Adipocyte (in vitro differentiated cells): ENCODE measurements at regions not wholly inside any gene's neighbourhood (a gene's known extent, or its start where the extent isn't known, plus 50 kb on each side); places are given as distances from the start of the nearest gene placed in this dataset.

ENCODE experiments used
- DNase-seq: peaks from one replicate; pipeline ENCODE4 v3.0.0-alpha.2; 2015; ENCODE audit warnings: low read depth
- H3K27me3 ChIP-seq: replicated peaks from 2 replicates; pipeline ENCODE4 v1.7.0; 2013; ENCODE audit warnings: mild to moderate bottlenecking, low read length, moderate library complexity; ENCODE audit not compliant: control insufficient read depth, insufficient read depth
- H3K36me3 ChIP-seq: 2 replicates; pipeline ENCODE4 v1.7.0; 2013; ENCODE audit warnings: low read length, mild to moderate bottlenecking, moderate library complexity; ENCODE audit not compliant: control insufficient read depth, insufficient read depth, severe bottlenecking
- H3K4me1 ChIP-seq: 2 replicates; pipeline ENCODE4 v1.7.0; 2013; ENCODE audit warnings: mild to moderate bottlenecking, low read length, moderate library complexity; ENCODE audit not compliant: control insufficient read depth, insufficient read depth
- H3K4me3 ChIP-seq: 2 replicates; pipeline ENCODE4 v1.7.0; 2013; ENCODE audit warnings: mild to moderate bottlenecking, low read length, moderate library complexity
- H3K9ac ChIP-seq: 2 replicates; pipeline ENCODE4 v1.7.0; 2013; ENCODE audit warnings: mild to moderate bottlenecking, low read length, moderate library complexity
- H3K9me3 ChIP-seq: 2 replicates; pipeline ENCODE4 v1.7.0; 2013; ENCODE audit warnings: mild to moderate bottlenecking, low read length, moderate library complexity; ENCODE audit not compliant: control insufficient read depth

- DNase-seq = no peak
- no peaks in the 10 kb centered on the region for H3K27me3 ChIP-seq
- H3K9ac ChIP-seq = no peak overlapping the region
- H3K9me3 ChIP-seq = no peaks in the 10 kb centered on the region
- H3K36me3 ChIP-seq = no peaks in the 10 kb centered on the region
- no peaks in the 10 kb centered on the region for H3K4me1 ChIP-seq
- no peak overlapping the region for H3K4me3 ChIP-seq
Observed at GRCh38 chr16:6929868-6930267, 402.8 kb upstream of the RBFOX1 start.

DNA sequence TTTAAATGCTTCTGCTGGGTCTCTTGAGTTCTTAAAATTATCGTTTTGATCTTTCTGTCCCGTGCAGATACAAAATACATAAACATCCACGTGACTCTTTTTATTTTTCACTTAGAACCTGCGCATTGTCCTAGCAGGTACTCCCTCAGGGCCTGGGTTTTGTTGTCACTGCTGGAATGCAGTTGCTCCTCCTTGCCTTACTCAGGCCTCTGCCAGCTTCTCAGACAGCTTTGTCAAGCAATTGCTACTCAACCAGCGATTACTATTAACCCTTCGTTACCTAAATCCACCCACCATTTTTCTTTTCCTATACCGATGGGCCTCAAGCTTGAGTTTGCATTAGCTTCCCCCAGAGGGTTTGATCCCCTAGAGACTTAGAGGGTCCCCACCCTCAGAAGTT is 405.9 kb upstream of the RBFOX1 start:
- H3K4me1 ChIP-seq = no peaks in the 10 kb centered on the region
- no peak overlapping the region for H3K4me3 ChIP-seq
- H3K36me3 ChIP-seq = no peaks in the 10 kb centered on the region
- no peak for DNase-seq
- H3K9ac ChIP-seq = no peak overlapping the region
- no peaks in the 10 kb centered on the region for H3K27me3 ChIP-seq
- no peaks in the 10 kb centered on the region for H3K9me3 ChIP-seq

GRCh38 chr16:6926341-6926740 is 406.3 kb upstream of the RBFOX1 start:
- no peaks in the 10 kb centered on the region for H3K27me3 ChIP-seq
- no peak overlapping the region for H3K9ac ChIP-seq
- H3K4me1 ChIP-seq = no peaks in the 10 kb centered on the region
- H3K36me3 ChIP-seq = no peaks in the 10 kb centered on the region
- H3K4me3 ChIP-seq = no peak overlapping the region
- no peak for DNase-seq
- H3K9me3 ChIP-seq = no peaks in the 10 kb centered on the region

DNA sequence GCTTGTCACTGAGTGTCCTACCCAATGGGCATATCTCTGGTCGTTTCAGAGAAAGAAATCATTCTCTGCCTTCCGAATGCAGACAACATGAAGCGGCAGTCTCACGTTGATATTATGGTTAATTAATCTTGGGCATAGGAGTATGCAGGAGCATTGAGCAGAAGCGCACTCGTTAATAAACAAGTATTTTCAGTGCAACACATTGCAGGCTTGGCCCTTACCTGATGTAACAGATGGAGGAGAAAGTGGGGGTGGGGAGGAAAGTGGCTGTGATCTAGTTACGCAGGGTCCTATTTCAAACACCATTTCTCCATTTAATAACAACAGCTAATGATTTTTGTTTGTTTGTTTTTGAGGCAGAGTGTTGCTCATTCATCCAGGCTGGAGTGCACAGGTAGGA is 414.0 kb upstream of the RBFOX1 start:
- H3K36me3 ChIP-seq = no peaks in the 10 kb centered on the region
- no peak overlapping the region for H3K4me3 ChIP-seq
- H3K9me3 ChIP-seq = peaks cover 6% of the 10 kb centered on the region
- no peaks in the 10 kb centered on the region for H3K4me1 ChIP-seq
- DNase-seq = no peak
- no peak overlapping the region for H3K9ac ChIP-seq
- no peaks in the 10 kb centered on the region for H3K27me3 ChIP-seq

DNA sequence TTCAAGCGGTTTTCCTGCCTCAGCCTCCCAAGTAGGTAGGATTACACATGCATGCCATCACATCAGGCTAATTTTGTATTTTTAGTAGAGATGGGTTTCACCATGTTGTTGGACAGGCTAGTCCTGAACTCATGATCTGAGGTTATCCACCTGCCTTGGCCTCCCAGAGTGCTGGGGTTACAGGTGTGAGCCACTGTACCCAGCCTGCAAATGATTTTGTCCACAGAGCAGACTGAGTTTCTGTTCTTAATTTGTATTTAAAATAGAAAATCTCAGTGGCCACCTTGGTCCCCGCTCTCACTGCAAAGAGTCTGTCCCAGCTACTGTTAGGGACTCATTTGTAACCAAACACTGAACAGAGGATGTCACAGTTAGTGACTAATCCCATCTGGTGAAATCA is 415.7 kb upstream of the RBFOX1 start:
- peaks cover 6% of the 10 kb centered on the region for H3K9me3 ChIP-seq
- H3K27me3 ChIP-seq = no peaks in the 10 kb centered on the region
- H3K4me3 ChIP-seq = no peak overlapping the region
- no peak overlapping the region for H3K9ac ChIP-seq
- no peaks in the 10 kb centered on the region for H3K36me3 ChIP-seq
- DNase-seq = no peak
- H3K4me1 ChIP-seq = no peaks in the 10 kb centered on the region

DNA sequence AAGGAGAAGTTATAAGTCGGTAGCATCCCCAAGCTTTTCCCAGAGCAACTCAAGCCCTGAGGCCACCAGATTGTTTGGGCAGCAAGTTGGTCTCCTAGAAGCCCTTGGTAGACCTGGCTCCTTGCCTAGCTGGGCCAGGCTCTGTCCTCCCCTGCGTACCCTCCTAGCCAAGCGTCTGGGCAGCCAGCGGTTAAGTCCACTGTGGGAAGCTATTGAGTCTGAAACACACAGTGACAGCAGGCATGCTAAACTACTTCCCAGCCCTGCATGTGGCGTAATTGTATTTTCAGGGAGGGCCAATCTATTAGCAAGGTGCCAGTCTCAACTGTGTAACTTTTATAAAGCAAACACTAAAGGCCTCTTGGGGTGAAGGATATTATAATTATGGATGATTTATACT is 419.1 kb upstream of the RBFOX1 start:
- H3K36me3 ChIP-seq = no peaks in the 10 kb centered on the region
- no peak overlapping the region for H3K9ac ChIP-seq
- H3K9me3 ChIP-seq = peaks cover 2% of the 10 kb centered on the region
- DNase-seq = no peak
- H3K27me3 ChIP-seq = no peaks in the 10 kb centered on the region
- no peak overlapping the region for H3K4me3 ChIP-seq
- no peaks in the 10 kb centered on the region for H3K4me1 ChIP-seq

- H3K36me3 ChIP-seq = no peaks in the 10 kb centered on the region
- no peaks in the 10 kb centered on the region for H3K4me1 ChIP-seq
- no peak for DNase-seq
- no peak overlapping the region for H3K4me3 ChIP-seq
- no peak overlapping the region for H3K9ac ChIP-seq
- H3K9me3 ChIP-seq = no peaks in the 10 kb centered on the region
- no peaks in the 10 kb centered on the region for H3K27me3 ChIP-seq
Observed at GRCh38 chr16:6910301-6910700, 422.3 kb upstream of the RBFOX1 start.

GRCh38 chr16:6905601-6906000 is 427.0 kb upstream of the RBFOX1 start:
- Histone ChIP-seq H3K4me3 (no peak overlapping the region), H3K9ac (no peak overlapping the region), H3K4me1 (no peaks in the 10 kb centered on the region), H3K36me3 (no peaks in the 10 kb centered on the region), H3K9me3 (peaks cover 6% of the 10 kb centered on the region), H3K27me3 (no peaks in the 10 kb centered on the region)
- DNase-seq = no peak

GRCh38 chr16:6903671-6904070 is 429.0 kb upstream of the RBFOX1 start:
- Histone ChIP-seq H3K27me3 (no peaks in the 10 kb centered on the region), H3K9ac (no peak overlapping the region), H3K4me1 (no peaks in the 10 kb centered on the region), H3K9me3 (peaks cover 6% of the 10 kb centered on the region), H3K4me3 (no peak overlapping the region), H3K36me3 (no peaks in the 10 kb centered on the region)
- no peak for DNase-seq

GRCh38 chr16:6898896-6899295 is 433.7 kb upstream of the RBFOX1 start:
- no peaks in the 10 kb centered on the region for H3K36me3 ChIP-seq
- H3K27me3 ChIP-seq = no peaks in the 10 kb centered on the region
- peaks cover 6% of the 10 kb centered on the region for H3K9me3 ChIP-seq
- H3K4me3 ChIP-seq = no peak overlapping the region
- no peak overlapping the region for H3K9ac ChIP-seq
- no peak for DNase-seq
- H3K4me1 ChIP-seq = no peaks in the 10 kb centered on the region

- H3K4me3 ChIP-seq = no peak overlapping the region
- no peaks in the 10 kb centered on the region for H3K4me1 ChIP-seq
- H3K36me3 ChIP-seq = no peaks in the 10 kb centered on the region
Observed at GRCh38 chr16:6897876-6898485, 434.7 kb upstream of the RBFOX1 start.

GRCh38 chr16:6892966-6893365 is 439.7 kb upstream of the RBFOX1 start:
- H3K36me3 ChIP-seq = no peaks in the 10 kb centered on the region
- H3K9me3 ChIP-seq = no peaks in the 10 kb centered on the region
- H3K9ac ChIP-seq = no peak overlapping the region
- no peaks in the 10 kb centered on the region for H3K4me1 ChIP-seq
- no peak overlapping the region for H3K4me3 ChIP-seq
- no peak for DNase-seq
- no peaks in the 10 kb centered on the region for H3K27me3 ChIP-seq

More at GRCh38 chr16:6897876-6898485, 434.7 kb upstream of the RBFOX1 start:
- Histone ChIP-seq H3K9ac (no peak overlapping the region), H3K9me3 (peaks cover 6% of the 10 kb centered on the region), H3K27me3 (no peaks in the 10 kb centered on the region)
- DNase-seq = no peak
